HEK293 (cell line): ENCODE measurements at regions not wholly inside any gene's neighbourhood (a gene's known extent, or its start where the extent isn't known, plus 50 kb on each side); places are given as distances from the start of the nearest gene placed in this dataset.

Source experiments
- CTCF ChIA-PET: fragments of 350-600 bp; formaldehyde crosslinking; extraction: SDS; loops from one replicate; lab custom pipeline; 2021; ENCODE audit warnings: antibody characterized with exemption; lab: Yijun Ruan, JAX
- POLR2A ChIA-PET: fragments of 300-600 bp; formaldehyde crosslinking; extraction: SDS; loops from one replicate; lab custom pipeline; 2020; ENCODE audit warnings: antibody characterized with exemption, inconsistent platforms; lab: Yijun Ruan, JAX
- H3K27ac ChIP-seq: fragments of 200-500 bp; sonication (Bioruptor generic); 2 replicates; pipeline ENCODE4 v1.5.1; 2014; ENCODE audit warnings: low read depth, low read length, control low read depth, inconsistent platforms; ENCODE audit errors: extremely low read depth
- H3K36me3 ChIP-seq, 2 experiments: fragments of 200-500 bp in 1 of 2; sonication (Bioruptor generic) in 1 of 2; 1 replicate in 1 of 2; 2 replicates in 1 of 2; pipeline ENCODE4 v1.5.1; 2014 to 2017; ENCODE audit warnings: inconsistent platforms in 2 of 2, low read length in 2 of 2; ENCODE audit not compliant: control insufficient read depth in 2 of 2, insufficient read depth in 1 of 2
- H3K4me1 ChIP-seq: fragments of 200-500 bp; sonication (Bioruptor generic); 2 replicates; pipeline ENCODE4 v1.5.1; 2014; ENCODE audit warnings: mild to moderate bottlenecking, low read length, inconsistent platforms; ENCODE audit not compliant: control insufficient read depth, insufficient read depth
- H3K4me3 ChIP-seq: 2 replicates; pipeline ENCODE4 v1.5.1; 2011; ENCODE audit warnings: low read depth, mild to moderate bottlenecking, control low read depth, low read length, moderate library complexity
- H3K9me3 ChIP-seq: fragments of 200-500 bp; sonication (Bioruptor generic); 2 replicates; pipeline ENCODE4 v1.5.1; 2014; ENCODE audit warnings: low read depth, low read length, inconsistent platforms; ENCODE audit not compliant: control insufficient read depth, insufficient read depth
- GLI2 ChIP-seq: fragments of 450-650 bp; formaldehyde crosslinking; IDR thresholded peaks from 2 replicates; pipeline ENCODE4; 2017; ENCODE audit warnings: missing biosample characterization, missing genetic modification characterization, low read depth, borderline replicate concordance
- GLI4 ChIP-seq: fragments of 450-650 bp; formaldehyde crosslinking; IDR thresholded peaks from 2 replicates; pipeline ENCODE4 v1.5.1; 2016; ENCODE audit warnings: missing biosample characterization, missing genetic modification characterization
- INSM2 ChIP-seq: fragments of 450-650 bp; formaldehyde crosslinking; IDR thresholded peaks from 2 replicates; pipeline ENCODE4 v1.5.1; 2016; ENCODE audit warnings: missing biosample characterization, missing genetic modification characterization
- KLF7 ChIP-seq: fragments of 450-650 bp; formaldehyde crosslinking; IDR thresholded peaks from 2 replicates; pipeline ENCODE4 v1.5.1; 2016; ENCODE audit warnings: missing biosample characterization, missing genetic modification characterization, borderline replicate concordance
- OVOL3 ChIP-seq: fragments of 450-650 bp; formaldehyde crosslinking; IDR thresholded peaks from 2 replicates; pipeline ENCODE4 v1.5.1; 2016; ENCODE audit warnings: missing biosample characterization, missing genetic modification characterization
- REPIN1 ChIP-seq: fragments of 450-650 bp; formaldehyde crosslinking; IDR thresholded peaks from 2 replicates; pipeline ENCODE4 v1.5.1; 2017; ENCODE audit warnings: missing biosample characterization, missing genetic modification characterization, low read depth
- SETDB1 ChIP-seq: IDR thresholded peaks from one replicate; pipeline ENCODE4 v1.6.1; 2017; ENCODE audit warnings: mild to moderate bottlenecking, low read length, moderate library complexity, mixed read lengths; ENCODE audit not compliant: insufficient read length
- TCF7L2 ChIP-seq: IDR thresholded peaks from 2 replicates; pipeline ENCODE4 v1.6.1; 2011; ENCODE audit warnings: low read depth, mild to moderate bottlenecking, inconsistent platforms, low read length, moderate library complexity, borderline replicate concordance
- YY1 ChIP-seq: fragments of 450-650 bp; formaldehyde crosslinking; IDR thresholded peaks from 2 replicates; pipeline ENCODE4 v1.5.1; 2018; ENCODE audit warnings: missing biosample characterization, missing genetic modification characterization
- ZBTB17 ChIP-seq: fragments of 450-650 bp; formaldehyde crosslinking; IDR thresholded peaks from 2 replicates; pipeline ENCODE4 v1.5.1; 2016; ENCODE audit warnings: missing biosample characterization, missing genetic modification characterization
- ZFP69B ChIP-seq: fragments of 450-650 bp; formaldehyde crosslinking; IDR thresholded peaks from 2 replicates; pipeline ENCODE4 v1.5.1; 2016; ENCODE audit warnings: missing biosample characterization, missing genetic modification characterization
- ZNF223 ChIP-seq: fragments of 450-650 bp; formaldehyde crosslinking; IDR thresholded peaks from 2 replicates; pipeline ENCODE4 v1.5.1; 2016; ENCODE audit warnings: missing biosample characterization, missing genetic modification characterization
- ZNF302 ChIP-seq: fragments of 450-650 bp; formaldehyde crosslinking; IDR thresholded peaks from 2 replicates; pipeline ENCODE4 v1.5.1; 2016; ENCODE audit warnings: missing biosample characterization, missing genetic modification characterization, low read depth
- ZNF37A ChIP-seq: fragments of 450-650 bp; IDR thresholded peaks from 2 replicates; pipeline ENCODE4 v1.5.1; 2018; ENCODE audit warnings: missing biosample characterization, missing genetic modification characterization
- ZNF473 ChIP-seq: fragments of 450-650 bp; formaldehyde crosslinking; IDR thresholded peaks from 2 replicates; pipeline ENCODE4 v1.5.1; 2017; ENCODE audit warnings: missing biosample characterization, missing genetic modification characterization
- ZNF610 ChIP-seq: fragments of 450-650 bp; formaldehyde crosslinking; IDR thresholded peaks from 2 replicates; pipeline ENCODE4 v1.5.1; 2016; ENCODE audit warnings: missing biosample characterization, missing genetic modification characterization, borderline replicate concordance
- ZNF621 ChIP-seq: fragments of 450-650 bp; formaldehyde crosslinking; IDR thresholded peaks from 2 replicates; pipeline ENCODE4 v1.5.1; 2017; ENCODE audit warnings: missing biosample characterization, missing genetic modification characterization
- ZNF670 ChIP-seq: fragments of 450-650 bp; formaldehyde crosslinking; IDR thresholded peaks from 2 replicates; pipeline ENCODE4 v1.5.1; 2016; ENCODE audit warnings: missing biosample characterization, missing genetic modification characterization, low read depth
- ZNF677 ChIP-seq: fragments of 450-650 bp; IDR thresholded peaks from 2 replicates; pipeline ENCODE4 v1.5.0; 2018; ENCODE audit warnings: missing biosample characterization, mild to moderate bottlenecking, missing genetic modification characterization, moderate library complexity
- ZNF707 ChIP-seq: fragments of 450-650 bp; formaldehyde crosslinking; IDR thresholded peaks from 2 replicates; pipeline ENCODE4 v1.5.1; 2016; ENCODE audit warnings: missing biosample characterization, missing genetic modification characterization
- ZNF792 ChIP-seq: fragments of 450-650 bp; formaldehyde crosslinking; IDR thresholded peaks from 2 replicates; pipeline ENCODE4 v1.5.1; 2016; ENCODE audit warnings: missing biosample characterization, missing genetic modification characterization
- ZSCAN30 ChIP-seq: fragments of 450-650 bp; IDR thresholded peaks from 2 replicates; pipeline ENCODE4 v1.5.1; 2018; ENCODE audit warnings: missing biosample characterization, mild to moderate bottlenecking, missing genetic modification characterization, moderate library complexity
- TF ChIP-seq, protein P1 (sequence below): fragments of 450-650 bp; formaldehyde crosslinking; IDR thresholded peaks from 2 replicates; pipeline ENCODE4 v1.5.1; 2016; ENCODE audit warnings: missing biosample characterization, missing genetic modification characterization
- TF ChIP-seq, protein P2 (sequence below): fragments of 450-650 bp; formaldehyde crosslinking; IDR thresholded peaks from 2 replicates; pipeline ENCODE4 v1.5.1; 2016; ENCODE audit warnings: missing biosample characterization, missing genetic modification characterization

DNA sequence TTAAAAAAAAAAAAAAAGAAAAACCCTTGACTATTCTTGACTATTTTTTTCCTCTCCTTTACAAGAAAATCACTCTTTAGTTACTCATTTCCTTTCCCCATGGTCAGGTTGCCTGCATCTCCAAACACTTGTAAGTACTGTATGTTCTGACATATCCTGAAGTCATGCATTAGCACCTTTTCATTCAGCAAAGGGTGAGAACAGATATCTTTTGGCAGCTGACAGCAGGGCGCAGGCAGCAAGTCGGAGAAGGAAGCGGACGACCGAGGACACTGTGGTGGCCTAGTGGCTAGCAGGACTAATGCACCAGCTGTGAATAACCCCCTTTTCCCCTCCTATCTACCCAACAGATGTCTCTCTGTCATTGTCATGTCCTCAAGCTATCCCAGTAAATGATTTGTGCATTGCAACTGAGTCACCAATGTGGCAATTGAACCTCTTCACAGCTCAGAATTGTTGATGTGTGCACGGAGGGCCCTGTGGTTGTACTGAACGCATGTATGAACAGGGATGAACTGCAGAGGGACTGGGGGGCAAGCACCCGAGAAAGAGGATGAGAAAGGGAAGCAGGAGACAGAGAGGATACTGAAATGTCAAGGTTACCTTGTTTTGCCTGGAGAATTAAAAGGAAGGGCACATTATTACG is 996.0 kb upstream of the ARRDC3 start:
- Histone ChIP-seq H3K36me3 (no peaks in the 10 kb centered on the region), H3K9me3 (no peaks in the 10 kb centered on the region), H3K27ac (no peak overlapping the region), H3K4me3 (no peak overlapping the region), H3K4me1 (no peaks in the 10 kb centered on the region)
- POLR2A ChIA-PET, result no interaction called here
- TF ChIP-seq ZNF792 (tag by site-specific recombination) (no peak), GLI2 (tag by site-specific recombination) (no peak), ZNF670 (tag by site-specific recombination) (no peak), ZNF37A (no peak), YY1 (tag by site-specific recombination) (no peak), ZFP69B (tag by site-specific recombination) (no peak), KLF7 (no peak), ZNF473 (tag by site-specific recombination) (no peak), ZNF707 (tag by site-specific recombination) (no peak), ZNF621 (tag by site-specific recombination) (no peak), OVOL3 (no peak), TCF7L2 (no peak), GLI4 (tag by site-specific recombination) (no peak), ZNF610 (tag by site-specific recombination) (no peak)
- TF ChIP-seq, protein P1, sequence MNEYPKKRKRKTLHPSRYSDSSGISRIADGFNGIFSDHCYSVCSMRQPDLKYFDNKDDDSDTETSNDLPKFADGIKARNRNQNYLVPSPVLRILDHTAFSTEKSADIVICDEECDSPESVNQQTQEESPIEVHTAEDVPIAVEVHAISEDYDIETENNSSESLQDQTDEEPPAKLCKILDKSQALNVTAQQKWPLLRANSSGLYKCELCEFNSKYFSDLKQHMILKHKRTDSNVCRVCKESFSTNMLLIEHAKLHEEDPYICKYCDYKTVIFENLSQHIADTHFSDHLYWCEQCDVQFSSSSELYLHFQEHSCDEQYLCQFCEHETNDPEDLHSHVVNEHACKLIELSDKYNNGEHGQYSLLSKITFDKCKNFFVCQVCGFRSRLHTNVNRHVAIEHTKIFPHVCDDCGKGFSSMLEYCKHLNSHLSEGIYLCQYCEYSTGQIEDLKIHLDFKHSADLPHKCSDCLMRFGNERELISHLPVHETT (tag by site-specific recombination), result no peak
- TF ChIP-seq, protein P2, sequence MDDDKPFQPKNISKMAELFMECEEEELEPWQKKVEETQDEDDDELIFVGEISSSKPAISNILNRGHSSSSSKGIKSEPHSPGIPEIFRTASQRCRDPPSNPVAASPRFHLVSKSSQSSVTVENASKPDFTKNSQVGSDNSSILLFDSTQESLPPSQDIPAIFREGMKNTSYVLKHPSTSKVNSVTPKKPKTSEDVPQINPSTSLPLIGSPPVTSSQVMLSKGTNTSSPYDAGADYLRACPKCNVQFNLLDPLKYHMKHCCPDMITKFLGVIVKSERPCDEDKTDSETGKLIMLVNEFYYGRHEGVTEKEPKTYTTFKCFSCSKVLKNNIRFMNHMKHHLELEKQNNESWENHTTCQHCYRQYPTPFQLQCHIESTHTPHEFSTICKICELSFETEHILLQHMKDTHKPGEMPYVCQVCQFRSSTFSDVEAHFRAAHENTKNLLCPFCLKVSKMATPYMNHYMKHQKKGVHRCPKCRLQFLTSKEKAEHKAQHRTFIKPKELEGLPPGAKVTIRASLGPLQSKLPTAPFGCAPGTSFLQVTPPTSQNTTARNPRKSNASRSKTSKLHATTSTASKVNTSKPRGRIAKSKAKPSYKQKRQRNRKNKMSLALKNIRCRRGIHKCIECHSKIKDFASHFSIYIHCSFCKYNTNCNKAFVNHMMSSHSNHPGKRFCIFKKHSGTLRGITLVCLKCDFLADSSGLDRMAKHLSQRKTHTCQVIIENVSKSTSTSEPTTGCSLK (tag by site-specific recombination), result no peak
- CTCF ChIA-PET, result no interaction called here

DNA sequence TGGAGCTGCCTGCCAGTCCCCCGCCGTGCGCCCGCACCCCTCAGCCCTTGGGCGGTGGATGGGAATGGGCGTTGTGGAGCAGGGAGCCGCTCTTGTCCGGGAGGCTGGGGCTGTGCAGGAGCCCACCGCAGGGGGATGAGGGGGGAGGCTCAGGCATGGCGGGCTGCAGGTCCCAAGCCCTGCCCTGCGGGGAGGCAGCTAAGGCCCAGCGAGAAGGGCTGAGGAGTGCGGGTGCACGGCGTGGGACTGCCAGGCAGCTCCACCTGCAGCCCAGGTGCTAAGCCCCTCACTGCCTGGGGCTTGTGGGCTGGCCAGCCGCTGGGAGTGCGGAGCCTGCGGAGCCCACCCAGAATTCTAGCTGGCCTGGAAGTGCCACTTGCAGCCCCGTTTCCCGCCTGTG is 991.7 kb upstream of the ARRDC3 start:
- Histone ChIP-seq H3K36me3 (no peaks in the 10 kb centered on the region), H3K4me1 (no peaks in the 10 kb centered on the region)
- POLR2A ChIA-PET, result no interaction called here
- TF ChIP-seq SETDB1, result no peak
- no peak for TF ChIP-seq ZFP69B (tag by site-specific recombination)
- TF ChIP-seq, protein P1 (tag by site-specific recombination), result no peak
- no peak for TF ChIP-seq ZBTB17
- TF ChIP-seq INSM2 (tag by site-specific recombination), result no peak
- no peak for TF ChIP-seq ZNF302 (tag by site-specific recombination)
- no peak for TF ChIP-seq ZNF223 (tag by site-specific recombination)
- no peak for TF ChIP-seq ZNF677 (tag by site-specific recombination)
- TF ChIP-seq ZSCAN30, result no peak
- TF ChIP-seq REPIN1 (tag by site-specific recombination), result no peak
- TF ChIP-seq, all 188 proteins: peak for 0
- Histone ChIP-seq H3K9me3 (no peaks in the 10 kb centered on the region), H3K4me3 (no peak overlapping the region), H3K27ac (no peak overlapping the region)
- CTCF ChIA-PET, result interaction anchor here (0.6 kb wide), 1 partner anchor 140 kb away, joined by 5 read pairs; no protein-coding TSS in a partner anchor
